HCT116 (cell line): ENCODE measurements at regions not wholly inside any gene's neighbourhood (a gene's known extent, or its start where the extent isn't known, plus 50 kb on each side); places are given as distances from the start of the nearest gene placed in this dataset.

Experiments used
- ATAC-seq: fragments of 200-7000 bp; cut with Tn5 transposase; 2 replicates; pipeline ENCODE4 v1.9.1; 2020; ENCODE audit warnings: mild to moderate bottlenecking, moderate library complexity
- BruUV-seq: library from RNA; stranded (reverse); fragments of 400-500 nt; replicated peaks from 2 replicates; lab custom pipeline; 2021; lab: Mats Ljungman, UMichigan
- CTCF ChIA-PET: fragments of 300-600 bp; sonication (Branson Sonifier 250); formaldehyde crosslinking; loops from one replicate; lab custom pipeline; 2021; ENCODE audit warnings: antibody characterized with exemption; lab: Charles Lee
- POLR2A ChIA-PET: fragments of 300-600, 350-600 bp; sonication (Branson Sonifier 250); formaldehyde crosslinking; loops from one replicate; lab custom pipeline; 2021; ENCODE audit warnings: antibody characterized with exemption; lab: Charles Lee
- RAD21 ChIA-PET, 2 experiments: fragments of 300-600 bp; sonication (Branson Sonifier 250); formaldehyde crosslinking; loops; one replicate each; lab custom pipeline; 2023; ENCODE audit warnings: low total read pairs in 2 of 2; ENCODE audit not compliant: uncharacterized antibody in 2 of 2, unreplicated experiment in 2 of 2, low non-redundant PET in 1 of 2; lab: Charles Lee
- DNase-seq: peaks from one replicate; pipeline ENCODE4 v3.0.0-alpha.2; 2010; ENCODE audit warnings: low read depth, low spot score
- H2AFZ ChIP-seq: fragments of 200-600 bp; shearing (Covaris generic), sonication (generic); 2 replicates; pipeline ENCODE4 v1.6.1; 2017; ENCODE audit warnings: low read depth, mixed run types, mixed read lengths, antibody characterized with exemption, low read length; ENCODE audit not compliant: poor library complexity, severe bottlenecking
- H3K27ac ChIP-seq: 2 replicates; pipeline ENCODE4 v1.5.1; 2012; ENCODE audit warnings: low read depth, low read length
- H3K27me3 ChIP-seq: fragments of 200-600 bp; sonication (generic); 2 replicates; pipeline ENCODE4 v1.6.1; 2016; ENCODE audit warnings: mixed run types, low read length, mixed read lengths; ENCODE audit not compliant: insufficient read depth
- H3K36me3 ChIP-seq, 2 experiments: fragments of 200-500 bp in 1 of 2; fragments of 200-600 bp in 1 of 2; sonication (Bioruptor generic) in 1 of 2; sonication (generic) in 1 of 2; 2 replicates each; pipeline versions ENCODE4 v1.5.1 to v1.6.1; 2014 to 2016; ENCODE audit warnings: low read length in 2 of 2, inconsistent platforms in 1 of 2, mixed read lengths in 1 of 2, mixed run types in 1 of 2; ENCODE audit not compliant: insufficient read depth in 2 of 2, control insufficient read depth in 1 of 2
- H3K4me1 ChIP-seq, 2 experiments: fragments of 200-600 bp in 1 of 2; sonication (generic) in 1 of 2; 2 replicates each; pipeline versions ENCODE4 v1.5.1 to v1.6.1; 2012 to 2017; ENCODE audit warnings: low read length in 2 of 2, inconsistent platforms in 1 of 2, mild to moderate bottlenecking in 1 of 2, mixed read lengths in 1 of 2, mixed run types in 1 of 2, moderate library complexity in 1 of 2; ENCODE audit not compliant: insufficient read depth in 2 of 2, control insufficient read depth in 1 of 2
- H3K4me2 ChIP-seq: fragments of 200-600 bp; sonication (generic); 2 replicates; pipeline ENCODE4 v1.6.1; 2017; ENCODE audit warnings: mixed run types, low read length, mixed read lengths
- H3K4me3 ChIP-seq, 2 experiments: fragments of 200-600 bp in 1 of 2; sonication (generic) in 1 of 2; replicated peaks in 1 of 2; 2 replicates each; pipeline ENCODE4 v1.5.1; 2011 to 2016; ENCODE audit warnings: low read length in 2 of 2, control low read depth in 1 of 2, low read depth in 1 of 2, mild to moderate bottlenecking in 1 of 2, mixed read lengths in 1 of 2, mixed run types in 1 of 2
- H3K79me2 ChIP-seq: fragments of 200-600 bp; sonication (generic); 2 replicates; pipeline ENCODE4 v1.6.1; 2017; ENCODE audit warnings: mild to moderate bottlenecking, mixed run types, low read length, moderate library complexity, mixed read lengths; ENCODE audit not compliant: insufficient read depth
- H3K9ac ChIP-seq: fragments of 200-600 bp; sonication (generic); 2 replicates; pipeline ENCODE4 v1.6.1; 2016; ENCODE audit warnings: low read length, mixed read lengths
- H3K9me2 ChIP-seq: fragments of 200-600 bp; sonication (generic), shearing (Covaris generic); 2 replicates; pipeline ENCODE4 v1.6.1; 2017; ENCODE audit warnings: mixed run types, mild to moderate bottlenecking, moderate library complexity; ENCODE audit not compliant: insufficient read depth
- H3K9me3 ChIP-seq, 2 experiments: fragments of 200-500 bp in 1 of 2; fragments of 200-600 bp in 1 of 2; sonication (Bioruptor generic) in 1 of 2; sonication (generic) in 1 of 2; 2 replicates each; pipeline ENCODE4 v1.6.1; 2014 to 2017; ENCODE audit warnings: low read length in 2 of 2, mixed read lengths in 2 of 2, inconsistent platforms in 1 of 2, low read depth in 1 of 2, mild to moderate bottlenecking in 1 of 2, mixed run types in 1 of 2, moderate library complexity in 1 of 2; ENCODE audit not compliant: control insufficient read depth in 1 of 2, insufficient read depth in 1 of 2
- H4K20me1 ChIP-seq: fragments of 200-600 bp; sonication (generic), shearing (Covaris generic); 2 replicates; pipeline ENCODE4 v1.6.1; 2017; ENCODE audit warnings: mixed run types, mild to moderate bottlenecking, moderate library complexity; ENCODE audit not compliant: insufficient read depth
- EZH2phosphoT487 ChIP-seq: fragments of 200-600 bp; IDR thresholded peaks from 2 replicates; pipeline ENCODE4 v1.6.1; 2018; ENCODE audit warnings: antibody characterized with exemption, borderline replicate concordance
- FOSL1 ChIP-seq: IDR thresholded peaks from 2 replicates; pipeline ENCODE4 v1.6.1; 2012; ENCODE audit warnings: low read depth
- RAD21 ChIP-seq: IDR thresholded peaks from 2 replicates; pipeline ENCODE4 v1.6.1; 2012; ENCODE audit warnings: low read depth, mild to moderate bottlenecking
- SIN3A ChIP-seq: IDR thresholded peaks from 2 replicates; pipeline ENCODE4 v1.6.1; 2012; ENCODE audit warnings: low read depth
- TCF7L2 ChIP-seq: IDR thresholded peaks from 2 replicates; pipeline ENCODE4 v1.7.0; 2011; ENCODE audit warnings: borderline replicate concordance, inconsistent platforms; ENCODE audit not compliant: insufficient read depth, insufficient read length; ENCODE audit errors: extremely low read depth
- YY1 ChIP-seq: IDR thresholded peaks from 2 replicates; pipeline ENCODE4 v1.6.1; 2011; ENCODE audit warnings: low read length, low read depth, moderate library complexity, mild to moderate bottlenecking; ENCODE audit not compliant: insufficient replicate concordance; ENCODE audit errors: extremely low read depth
- ZNF274 ChIP-seq: fragments of 200-500 bp; sonication (Bioruptor generic); IDR thresholded peaks from 2 replicates; pipeline ENCODE4 v1.6.1; 2014; ENCODE audit warnings: mild to moderate bottlenecking, low read depth, low read length, inconsistent platforms
- intact Hi-C: fragments of 100-400 bp; cut with micrococcal nuclease; formaldehyde crosslinking; loops from 2 replicates; pipeline ENCODE4 v1.10.0; 2022
- TF ChIP-seq, protein P1 (sequence below): IDR thresholded peaks from 2 replicates; pipeline ENCODE4 v1.6.1; 2012
- TF ChIP-seq, protein P2 (sequence below): IDR thresholded peaks from 2 replicates; pipeline ENCODE4 v1.6.1; 2011; ENCODE audit warnings: mild to moderate bottlenecking, low read length, moderate library complexity; ENCODE audit not compliant: insufficient replicate concordance; ENCODE audit errors: extremely low read depth

DNA sequence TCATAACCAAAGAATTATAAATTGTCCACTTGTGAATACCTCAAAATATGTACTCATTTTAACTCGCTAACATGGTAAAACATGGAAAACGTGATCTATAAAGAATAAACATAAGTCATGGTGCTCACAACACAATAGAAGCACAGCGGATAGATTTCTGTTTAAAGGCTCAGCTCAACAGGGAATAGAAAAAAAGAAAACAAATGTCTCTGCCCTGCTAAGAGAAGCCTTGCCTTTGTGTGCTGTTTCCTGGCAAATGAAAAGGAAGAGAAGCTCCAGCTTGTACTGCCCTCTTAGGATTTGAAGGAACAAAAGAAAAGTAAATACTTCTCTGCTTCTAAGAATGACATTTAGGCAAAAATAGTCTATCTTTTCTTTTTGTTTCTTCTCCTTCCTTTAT, 121.0 kb upstream of the KRR1 start:
- H3K4me1 ChIP-seq, result peaks cover 42 to 58% of the 10 kb centered on the region in 2 experiments
- no peak for ATAC-seq

More for the DNA sequence above, 121.0 kb upstream of the KRR1 start:
- Histone ChIP-seq H4K20me1 (no peaks in the 10 kb centered on the region), H3K9ac (no peak overlapping the region), H3K4me3 (no peak overlapping the region), H3K36me3 (peaks cover 0 to 18% of the 10 kb centered on the region in 2 experiments; a peak in 1 of 4 replicates), H3K9me3 (no peaks in the 10 kb centered on the region), H2AFZ (no peak overlapping the region)
- CTCF ChIA-PET, result no interaction called here
- RAD21 ChIA-PET, result no interaction called here
- TF ChIP-seq, protein P1, sequence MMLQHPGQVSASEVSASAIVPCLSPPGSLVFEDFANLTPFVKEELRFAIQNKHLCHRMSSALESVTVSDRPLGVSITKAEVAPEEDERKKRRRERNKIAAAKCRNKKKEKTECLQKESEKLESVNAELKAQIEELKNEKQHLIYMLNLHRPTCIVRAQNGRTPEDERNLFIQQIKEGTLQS, result no peak
- no peak for TF ChIP-seq ZNF274
- no peak for TF ChIP-seq TCF7L2
- TF ChIP-seq RAD21, result no peak
- TF ChIP-seq, protein P2, sequence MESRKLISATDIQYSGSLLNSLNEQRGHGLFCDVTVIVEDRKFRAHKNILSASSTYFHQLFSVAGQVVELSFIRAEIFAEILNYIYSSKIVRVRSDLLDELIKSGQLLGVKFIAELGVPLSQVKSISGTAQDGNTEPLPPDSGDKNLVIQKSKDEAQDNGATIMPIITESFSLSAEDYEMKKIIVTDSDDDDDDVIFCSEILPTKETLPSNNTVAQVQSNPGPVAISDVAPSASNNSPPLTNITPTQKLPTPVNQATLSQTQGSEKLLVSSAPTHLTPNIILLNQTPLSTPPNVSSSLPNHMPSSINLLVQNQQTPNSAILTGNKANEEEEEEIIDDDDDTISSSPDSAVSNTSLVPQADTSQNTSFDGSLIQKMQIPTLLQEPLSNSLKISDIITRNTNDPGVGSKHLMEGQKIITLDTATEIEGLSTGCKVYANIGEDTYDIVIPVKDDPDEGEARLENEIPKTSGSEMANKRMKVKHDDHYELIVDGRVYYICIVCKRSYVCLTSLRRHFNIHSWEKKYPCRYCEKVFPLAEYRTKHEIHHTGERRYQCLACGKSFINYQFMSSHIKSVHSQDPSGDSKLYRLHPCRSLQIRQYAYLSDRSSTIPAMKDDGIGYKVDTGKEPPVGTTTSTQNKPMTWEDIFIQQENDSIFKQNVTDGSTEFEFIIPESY, result no peak
- TF ChIP-seq YY1, result no peak
- no peak for TF ChIP-seq SIN3A
- TF ChIP-seq FOSL1, result no peak
- TF ChIP-seq EZH2phosphoT487, result no peak
- TF ChIP-seq, all 23 proteins: peak for 0
- POLR2A ChIA-PET, result interaction anchor here (1.2 kb wide), 2 partner anchors 28 to 87 kb away, joined by 3 read pairs; no protein-coding TSS in a partner anchor
- H3K27me3 ChIP-seq, result no peaks in the 10 kb centered on the region
- DNase-seq, result no peak
- H3K79me2 ChIP-seq, result 0 out of 2 replicates have a peak, but pooled peaks cover under 1% of the 10 kb centered on the region
- peak overlapping the region; percentile 99; the same call in 1 of the 2 replicates for H3K27ac ChIP-seq
- no TSS peak for BruUV-seq
- no peaks in the 10 kb centered on the region for H3K9me2 ChIP-seq
- intact Hi-C loops, result no loop called here
- H3K4me2 ChIP-seq, result no peak overlapping the region
